IPS-18a (cell line): ENCODE measurements at regions not wholly inside any gene's neighbourhood (a gene's known extent, or its start where the extent isn't known, plus 50 kb on each side); places are given as distances from the start of the nearest gene placed in this dataset.
"Not testable (repeated sequence)": the region's sequence is repeated elsewhere in the genome, so short reads cannot be mapped to it uniquely, and the experiment has no call there.

Experiments
- H3K27ac ChIP-seq: one replicate; pipeline ENCODE4 v1.5.1; 2013; ENCODE audit warnings: low read length
- H3K27me3 ChIP-seq: one replicate; pipeline ENCODE4 v1.6.1; 2013; ENCODE audit warnings: mild to moderate bottlenecking, low read length; ENCODE audit not compliant: control insufficient read depth, insufficient read depth
- H3K36me3 ChIP-seq: one replicate; pipeline ENCODE4 v1.6.1; 2013; ENCODE audit warnings: low read depth, low read length; ENCODE audit not compliant: control insufficient read depth
- H3K4me1 ChIP-seq: one replicate; pipeline ENCODE4 v1.6.1; 2013; ENCODE audit warnings: low read depth, low read length; ENCODE audit not compliant: control insufficient read depth
- H3K4me3 ChIP-seq: one replicate; pipeline ENCODE4 v1.5.1; 2013; ENCODE audit warnings: low read length
- H3K9ac ChIP-seq: one replicate; pipeline ENCODE4 v1.6.1; 2013; ENCODE audit warnings: mild to moderate bottlenecking, low read length, moderate library complexity
- H3K9me3 ChIP-seq: one replicate; pipeline ENCODE4 v1.6.1; 2013; ENCODE audit warnings: low read depth, low read length; ENCODE audit not compliant: control insufficient read depth

- Histone ChIP-seq H3K36me3 (no peaks in the 10 kb centered on the region), H3K4me3 (no peak overlapping the region), H3K27me3 (no peaks in the 10 kb centered on the region), H3K27ac (no peak overlapping the region), H3K4me1 (no peaks in the 10 kb centered on the region), H3K9ac (no peak overlapping the region), H3K9me3 (no peaks in the 10 kb centered on the region)
Observed at GRCh38 chr20:48217190-48217589, 431.9 kb upstream of the SULF2 start.

GRCh38 chr20:48215536-48215935, 430.3 kb upstream of the SULF2 start:
- Histone ChIP-seq H3K9me3 (no peaks in the 10 kb centered on the region), H3K27me3 (no peaks in the 10 kb centered on the region), H3K4me1 (no peaks in the 10 kb centered on the region), H3K36me3 (no peaks in the 10 kb centered on the region), H3K4me3 (no peak overlapping the region), H3K27ac (no peak overlapping the region), H3K9ac (no peak overlapping the region)

GRCh38 chr20:48214601-48215000, 429.3 kb upstream of the SULF2 start:
- no peak overlapping the region for H3K4me3 ChIP-seq
- H3K4me1 ChIP-seq = no peaks in the 10 kb centered on the region
- H3K9ac ChIP-seq = no peak overlapping the region
- no peaks in the 10 kb centered on the region for H3K27me3 ChIP-seq
- H3K27ac ChIP-seq = no peak overlapping the region
- H3K36me3 ChIP-seq = no peaks in the 10 kb centered on the region
- no peaks in the 10 kb centered on the region for H3K9me3 ChIP-seq

DNA sequence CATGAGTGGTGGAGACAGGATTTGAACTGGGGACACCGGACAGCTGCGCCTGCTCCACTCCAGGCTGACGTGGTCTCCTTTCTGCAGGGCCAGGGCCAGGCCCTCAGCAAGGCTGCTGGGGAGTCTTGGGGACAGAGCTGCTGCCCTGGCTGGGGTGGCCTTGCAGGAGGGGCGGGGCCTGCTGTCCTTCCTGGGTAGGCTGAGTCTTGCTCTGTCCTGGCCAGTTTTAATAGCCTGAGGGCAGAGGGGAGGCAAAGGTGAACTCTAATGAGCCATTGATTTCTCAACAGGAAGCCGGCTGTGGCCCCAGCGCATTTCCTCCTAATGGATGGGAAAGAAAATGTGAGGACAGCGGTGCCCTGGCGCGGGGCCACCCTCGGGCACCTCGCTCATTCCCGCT, 428.4 kb upstream of the SULF2 start:
- H3K36me3 ChIP-seq, H3K4me3 ChIP-seq, H3K27ac ChIP-seq, H3K9ac ChIP-seq, H3K27me3 ChIP-seq, H3K9me3 ChIP-seq, H3K4me1 ChIP-seq: not testable (repeated sequence)

DNA sequence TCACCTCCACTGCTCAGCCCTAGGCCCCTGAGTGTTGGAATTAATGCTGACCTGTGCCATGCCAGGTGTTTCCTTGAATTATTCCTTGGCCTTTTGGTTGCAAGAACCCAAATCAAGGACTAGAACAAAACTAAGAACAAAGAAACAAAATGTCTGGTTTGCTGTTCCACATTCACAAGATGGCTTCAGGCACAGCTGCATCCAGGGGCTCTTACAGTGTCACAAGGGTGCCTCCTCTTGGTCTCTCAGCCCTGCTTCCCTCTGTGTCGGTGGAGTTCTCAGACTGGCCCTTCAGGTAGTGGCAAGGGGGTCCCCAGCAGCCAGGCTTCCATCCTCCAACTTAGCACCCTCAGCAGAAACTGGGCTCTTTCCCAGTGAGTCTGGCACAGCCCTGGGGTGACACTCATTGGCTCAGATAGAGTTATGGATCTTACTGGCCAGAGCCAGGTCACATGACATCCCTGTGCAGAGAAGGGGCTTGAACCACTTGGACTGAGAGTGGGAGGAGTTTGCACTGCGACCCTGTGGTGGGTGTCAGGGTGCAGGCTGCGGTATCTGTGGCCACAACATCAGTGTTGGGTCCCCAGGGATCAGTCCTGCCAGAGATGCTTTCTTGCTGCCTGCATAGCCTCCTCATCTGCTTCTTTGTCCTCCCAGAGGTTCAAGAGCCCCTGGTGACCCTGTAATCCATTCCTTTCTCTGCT, 427.7 kb upstream of the SULF2 start:
- no peaks in the 10 kb centered on the region for H3K4me1 ChIP-seq
- H3K27ac ChIP-seq = no peak overlapping the region
- no peaks in the 10 kb centered on the region for H3K36me3 ChIP-seq
- H3K27me3 ChIP-seq = no peaks in the 10 kb centered on the region
- no peak overlapping the region for H3K4me3 ChIP-seq
- H3K9ac ChIP-seq = no peak overlapping the region
- no peaks in the 10 kb centered on the region for H3K9me3 ChIP-seq

DNA sequence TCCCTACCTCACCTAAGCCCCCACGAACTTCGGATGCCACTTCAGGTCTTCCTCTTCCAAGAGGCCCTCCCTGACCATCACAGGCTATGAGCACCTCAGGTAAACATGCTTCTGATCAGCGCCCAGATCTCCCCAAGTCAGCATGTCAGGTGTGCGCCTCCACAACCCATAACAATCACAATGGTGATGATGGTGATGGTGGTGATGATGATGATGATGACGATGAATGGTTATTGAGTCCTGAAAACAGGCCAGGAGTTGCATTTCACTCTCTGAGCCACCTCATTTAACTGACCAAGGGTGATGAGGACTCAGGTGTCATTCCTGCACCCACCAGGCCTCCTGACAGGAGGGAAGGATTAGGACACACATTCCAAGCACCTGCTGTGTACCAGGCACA, 426.6 kb upstream of the SULF2 start:
- no peak overlapping the region for H3K9ac ChIP-seq
- H3K36me3 ChIP-seq = no peaks in the 10 kb centered on the region
- no peaks in the 10 kb centered on the region for H3K4me1 ChIP-seq
- no peaks in the 10 kb centered on the region for H3K9me3 ChIP-seq
- H3K4me3 ChIP-seq = no peak overlapping the region
- H3K27me3 ChIP-seq = no peaks in the 10 kb centered on the region
- H3K27ac ChIP-seq = no peak overlapping the region

- H3K9ac ChIP-seq = no peak overlapping the region
- H3K4me1 ChIP-seq = no peaks in the 10 kb centered on the region
- no peak overlapping the region for H3K4me3 ChIP-seq
- H3K9me3 ChIP-seq = no peaks in the 10 kb centered on the region
- H3K27me3 ChIP-seq = no peaks in the 10 kb centered on the region
- no peaks in the 10 kb centered on the region for H3K36me3 ChIP-seq
- H3K27ac ChIP-seq = no peak overlapping the region
Observed at GRCh38 chr20:48211238-48211637, 426.0 kb upstream of the SULF2 start.

GRCh38 chr20:48210111-48211027, 425.1 kb upstream of the SULF2 start:
- no peak overlapping the region for H3K9ac ChIP-seq
- no peaks in the 10 kb centered on the region for H3K27me3 ChIP-seq
- no peak overlapping the region for H3K4me3 ChIP-seq
- no peaks in the 10 kb centered on the region for H3K36me3 ChIP-seq
- H3K27ac ChIP-seq = no peak overlapping the region
- no peaks in the 10 kb centered on the region for H3K9me3 ChIP-seq
- no peaks in the 10 kb centered on the region for H3K4me1 ChIP-seq

GRCh38 chr20:48209102-48209501, 423.8 kb upstream of the SULF2 start:
- no peak overlapping the region for H3K9ac ChIP-seq
- H3K4me1 ChIP-seq = no peaks in the 10 kb centered on the region
- no peak overlapping the region for H3K4me3 ChIP-seq
- no peaks in the 10 kb centered on the region for H3K27me3 ChIP-seq
- no peaks in the 10 kb centered on the region for H3K36me3 ChIP-seq
- H3K9me3 ChIP-seq = no peaks in the 10 kb centered on the region
- H3K27ac ChIP-seq = no peak overlapping the region

DNA sequence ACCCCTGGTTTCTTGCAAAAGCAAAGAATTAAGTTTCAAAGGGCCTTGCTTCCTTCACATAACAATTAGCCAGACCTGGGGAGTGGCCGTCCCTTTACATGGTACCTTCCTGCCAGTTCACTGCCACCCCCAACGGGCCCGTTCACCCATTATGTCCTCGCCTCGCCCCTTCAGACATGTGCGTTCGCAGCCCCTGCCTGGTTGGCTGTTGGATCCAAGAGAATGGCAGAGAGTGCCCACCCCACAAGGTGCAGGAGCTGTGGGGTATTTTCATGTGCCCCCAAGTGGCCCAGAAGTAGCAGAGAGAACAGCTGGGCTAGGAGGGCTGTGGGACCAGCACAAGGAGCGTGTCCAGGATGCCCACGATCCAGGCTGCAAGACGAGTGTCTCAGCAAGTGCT, 422.9 kb upstream of the SULF2 start:
- Histone ChIP-seq H3K9ac (no peak overlapping the region), H3K9me3 (no peaks in the 10 kb centered on the region), H3K4me1 (no peaks in the 10 kb centered on the region), H3K36me3 (no peaks in the 10 kb centered on the region), H3K27me3 (no peaks in the 10 kb centered on the region), H3K4me3 (no peak overlapping the region), H3K27ac (no peak overlapping the region)

GRCh38 chr20:48207505-48207904, 422.2 kb upstream of the SULF2 start:
- H3K4me1 ChIP-seq = no peaks in the 10 kb centered on the region
- no peak overlapping the region for H3K27ac ChIP-seq
- H3K9me3 ChIP-seq = no peaks in the 10 kb centered on the region
- no peaks in the 10 kb centered on the region for H3K36me3 ChIP-seq
- no peak overlapping the region for H3K4me3 ChIP-seq
- H3K27me3 ChIP-seq = no peaks in the 10 kb centered on the region
- no peak overlapping the region for H3K9ac ChIP-seq

DNA sequence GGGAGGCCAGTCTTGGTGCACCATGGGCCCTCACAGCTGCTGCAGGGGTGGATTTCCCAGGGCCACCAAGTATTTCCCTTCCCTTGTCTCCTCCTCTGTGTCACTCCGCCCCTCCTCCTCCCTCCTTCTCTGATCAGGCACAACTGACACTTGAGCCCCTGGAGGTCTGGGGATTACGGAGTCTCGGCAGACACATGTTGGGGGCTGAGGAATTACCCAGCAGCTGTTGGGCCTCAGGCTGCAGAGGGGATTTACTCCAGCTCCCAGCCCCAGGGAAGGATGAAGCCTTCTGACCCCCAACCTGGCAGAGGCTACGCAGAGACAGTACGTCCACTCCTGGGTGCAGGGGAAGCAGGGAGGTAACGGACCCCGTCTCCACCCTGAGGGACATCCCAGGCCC, 420.5 kb upstream of the SULF2 start:
- H3K27ac ChIP-seq = no peak overlapping the region

More for the DNA sequence above, 420.5 kb upstream of the SULF2 start:
- Histone ChIP-seq H3K9ac (no peak overlapping the region), H3K27me3 (no peaks in the 10 kb centered on the region), H3K36me3 (no peaks in the 10 kb centered on the region), H3K4me3 (no peak overlapping the region), H3K9me3 (no peaks in the 10 kb centered on the region), H3K4me1 (no peaks in the 10 kb centered on the region)
